Limb (tissue), 2 donors: ENCODE measurements at regions not wholly inside any gene's neighbourhood (a gene's known extent, or its start where the extent isn't known, plus 50 kb on each side); places are given as distances from the start of the nearest gene placed in this dataset.

Source experiments
- DNase-seq, 2 donors: peaks; one replicate each; pipeline ENCODE4 v3.0.0-alpha.2; 2016; ENCODE audit errors: extremely low spot score in 2 of 2

DNA sequence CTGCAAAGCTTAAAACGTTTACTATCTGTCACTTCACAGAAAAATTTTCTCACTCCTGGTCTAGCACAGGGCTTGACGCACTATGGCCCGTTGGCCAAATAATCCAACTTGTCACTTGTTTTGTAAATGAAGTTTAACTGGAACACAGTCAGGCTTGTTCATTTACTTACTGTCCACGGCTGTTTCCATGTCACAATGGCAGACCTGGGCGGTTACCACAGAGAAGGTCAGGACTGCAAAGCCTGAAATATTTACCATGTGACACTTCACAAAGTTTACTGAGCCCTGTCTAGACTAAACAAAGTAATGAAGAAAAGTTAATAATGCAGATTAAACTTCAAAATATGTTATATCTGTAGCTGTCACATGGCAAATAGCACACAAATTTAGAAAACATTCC, 273.0 kb upstream of the GYPC start:
- DNase-seq: no peak

DNA sequence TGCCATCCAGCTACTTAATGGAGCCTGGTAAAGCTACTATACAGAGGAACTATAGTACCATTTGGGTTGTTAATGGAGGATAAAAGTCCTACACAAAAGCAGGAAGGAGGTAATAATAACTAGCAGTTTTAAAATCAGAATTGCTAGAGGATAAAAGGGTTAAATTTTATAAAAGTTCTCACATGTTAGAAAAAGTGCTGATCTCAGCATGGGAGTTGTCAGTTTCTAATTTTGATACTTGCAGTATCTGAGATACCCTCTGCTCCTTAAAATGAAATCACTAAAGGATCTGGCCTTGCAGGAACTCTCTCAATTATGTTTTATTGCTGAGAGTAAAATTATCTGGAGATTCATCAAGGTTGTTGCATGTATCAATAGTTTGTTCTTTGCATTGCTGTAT, 272.2 kb upstream of the GYPC start:
- no peak for DNase-seq

DNA sequence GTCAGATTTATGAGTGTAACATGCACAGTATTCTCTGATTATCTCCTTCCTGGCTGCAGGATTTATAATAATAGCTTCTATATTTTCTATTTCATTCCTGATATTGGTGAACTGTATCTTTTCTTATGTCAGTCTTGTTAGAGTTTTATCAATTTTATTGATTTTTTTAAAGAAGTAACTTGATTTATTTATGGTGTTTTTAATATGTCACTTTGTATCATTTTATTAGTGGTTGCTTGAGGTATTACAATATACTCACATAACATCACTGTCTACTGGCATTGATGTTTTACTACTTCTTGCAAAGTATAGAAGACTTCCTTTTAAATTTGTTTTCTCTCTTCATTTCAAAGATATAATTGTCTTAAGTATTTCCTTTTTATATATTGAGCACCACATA, 270.5 kb upstream of the GYPC start:
- DNase-seq: no peak

DNA sequence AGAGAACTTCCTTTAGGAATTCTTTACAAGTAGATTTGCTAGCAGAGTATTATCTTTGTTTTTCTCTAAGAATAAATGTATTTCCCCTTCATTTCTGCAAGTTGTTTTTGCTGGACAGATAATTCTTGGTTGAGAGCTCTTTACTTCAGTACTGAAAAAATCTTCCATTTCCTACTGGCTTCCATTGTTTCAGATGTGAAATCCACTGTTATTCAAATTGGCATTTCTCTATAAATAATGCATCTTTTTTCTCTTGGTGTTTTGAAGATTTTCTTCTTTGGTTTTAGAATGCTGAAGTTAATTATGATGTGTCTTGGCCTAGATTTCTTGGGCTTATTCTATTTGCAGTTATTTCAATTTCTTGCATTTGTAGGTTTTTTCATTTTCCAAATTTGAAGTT, 270.0 kb upstream of the GYPC start:
- no peak for DNase-seq

DNA sequence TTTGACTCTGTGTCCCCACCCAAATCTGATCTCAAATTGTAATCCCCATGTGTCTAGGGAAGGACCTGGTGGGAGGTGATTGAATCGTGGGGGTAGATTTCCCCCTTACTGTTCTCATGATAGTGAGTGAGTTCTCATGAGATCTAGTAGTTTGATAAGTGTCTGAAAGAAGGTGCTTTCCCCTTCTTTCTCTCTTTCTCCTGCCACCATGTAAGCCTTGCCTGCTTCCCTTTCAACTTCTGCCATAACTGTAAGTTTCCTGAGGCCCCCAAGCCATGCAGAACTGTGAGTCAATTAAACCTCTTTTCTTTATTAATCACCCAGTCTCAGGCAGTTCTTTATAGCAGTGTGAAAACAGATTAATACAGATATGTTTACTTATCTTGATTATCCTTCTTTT, 266.5 kb upstream of the GYPC start:
- no peak for DNase-seq

DNA sequence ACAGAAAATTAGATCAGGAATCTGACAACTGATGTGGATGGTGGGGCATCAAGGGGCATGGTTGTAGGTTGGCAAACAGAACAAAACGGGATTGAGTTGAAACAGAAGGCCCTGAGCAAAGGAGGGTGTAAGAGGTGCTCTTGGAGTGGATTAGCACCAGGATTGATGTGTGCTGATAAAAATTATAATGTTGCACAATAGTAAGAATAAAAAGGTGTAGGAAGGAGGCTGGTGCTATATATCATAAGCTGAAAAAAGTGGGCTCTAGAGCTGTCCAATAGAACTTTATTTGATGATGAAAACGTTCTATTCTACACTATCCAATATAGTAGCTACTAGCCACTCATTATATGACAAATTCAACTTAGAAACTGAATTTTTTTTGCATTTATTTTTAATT, 263.1 kb upstream of the GYPC start:
- DNase-seq: no peak

DNA sequence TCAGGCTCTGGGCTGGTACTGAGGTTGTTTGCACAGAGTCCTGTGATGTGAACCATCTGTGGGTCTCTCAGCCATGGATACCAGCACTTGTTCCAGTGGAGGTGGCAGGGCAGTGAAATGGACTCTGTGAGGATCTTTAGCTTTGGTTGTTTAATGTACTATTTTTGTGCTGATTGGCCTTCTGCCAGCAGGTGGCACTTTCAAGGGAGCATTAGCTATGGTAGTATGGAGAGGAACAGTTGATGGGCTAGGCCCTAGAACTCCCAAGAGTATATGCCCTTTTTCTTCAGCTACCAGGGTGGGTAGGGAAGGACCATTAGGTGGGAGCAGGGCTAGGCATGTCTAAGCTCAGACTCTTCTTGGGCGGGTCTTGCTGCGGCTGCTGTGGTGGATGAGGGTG, 257.0 kb upstream of the GYPC start:
- no peak for DNase-seq

DNA sequence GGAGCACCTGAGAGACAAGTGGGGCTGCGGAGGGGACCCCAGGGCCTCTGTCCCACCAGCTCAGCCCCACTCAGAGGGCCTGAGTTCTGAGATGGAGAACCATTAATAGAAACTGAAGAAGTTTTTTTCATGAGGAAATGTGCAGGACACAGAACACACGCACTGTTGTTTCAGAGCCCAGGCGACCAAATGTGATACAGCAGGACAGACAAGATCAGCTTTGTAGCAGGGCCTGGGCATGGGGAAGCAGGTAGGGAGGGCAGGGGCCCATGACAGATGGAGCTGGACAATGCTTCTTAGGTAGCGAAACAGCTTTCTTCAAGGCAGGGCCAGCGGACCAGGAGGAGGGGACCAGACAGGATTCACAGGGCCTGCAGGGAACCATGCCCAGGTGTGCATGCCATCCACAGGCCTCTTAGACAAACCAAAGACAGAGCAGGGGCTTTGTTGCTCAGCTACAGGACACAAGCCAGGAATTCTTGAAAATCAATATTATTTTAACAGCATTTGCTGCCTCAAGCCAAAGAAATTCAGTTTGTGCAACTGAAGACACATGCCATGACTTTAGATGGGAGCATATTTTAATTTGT, 252.8 kb upstream of the GYPC start:
- no peak for DNase-seq

DNA sequence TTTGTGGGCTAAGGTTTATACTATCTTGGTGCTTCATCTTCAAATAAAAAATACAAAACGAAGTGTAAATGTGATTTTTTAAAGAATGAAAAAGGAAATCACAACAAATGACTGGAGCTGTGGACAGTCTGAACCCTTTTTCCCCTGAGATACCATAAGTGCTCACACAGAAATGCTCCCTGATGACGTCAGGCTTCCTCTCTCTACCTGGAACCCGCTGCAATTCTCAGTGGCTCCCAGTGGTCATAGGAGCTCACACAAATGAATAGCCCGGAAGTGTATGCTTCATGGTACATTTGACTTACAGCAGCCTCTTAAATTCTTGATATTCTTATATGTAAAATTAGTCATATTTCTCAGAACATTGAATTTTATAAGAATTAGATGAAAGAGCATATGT, 249.7 kb upstream of the GYPC start:
- no peak for DNase-seq

DNA sequence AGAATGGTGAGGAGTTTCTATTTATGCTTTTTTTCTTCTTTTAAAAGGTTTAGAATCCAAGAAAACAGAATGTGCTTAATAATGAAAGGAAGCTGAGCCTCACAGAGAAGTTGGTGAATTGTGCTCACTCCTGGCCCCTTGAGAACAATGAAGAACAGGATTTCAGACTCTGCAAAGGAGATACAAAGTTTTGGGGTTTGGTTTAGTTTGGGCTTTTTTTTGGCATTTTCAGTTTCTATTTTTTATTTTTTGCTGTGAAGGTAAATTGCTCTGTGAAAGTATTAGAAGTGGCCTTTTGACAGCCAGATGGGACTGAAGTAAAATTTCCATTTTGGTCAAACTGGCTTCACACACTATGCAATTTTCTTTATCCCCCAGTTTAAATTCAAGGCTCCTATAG, 247.3 kb upstream of the GYPC start:
- no peak for DNase-seq

DNA sequence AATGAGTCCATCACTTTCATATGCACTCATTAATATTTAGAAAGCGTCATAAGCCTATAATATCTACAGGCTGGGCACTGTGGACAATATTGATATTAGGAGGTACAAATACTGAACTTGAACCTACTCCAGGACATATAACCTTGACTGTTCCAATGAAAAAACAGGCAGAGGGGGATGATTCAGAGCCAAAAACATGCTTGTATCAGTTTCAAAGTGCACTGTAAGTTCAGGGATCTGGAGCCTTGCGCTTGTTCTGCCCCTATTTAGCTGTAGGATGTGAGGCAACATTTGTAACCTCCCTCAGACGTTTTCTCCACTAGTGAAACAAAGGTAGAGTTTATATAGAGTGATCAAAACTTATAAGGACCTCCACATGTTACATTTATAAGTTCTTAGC, 246.1 kb upstream of the GYPC start:
- DNase-seq: no peak

DNA sequence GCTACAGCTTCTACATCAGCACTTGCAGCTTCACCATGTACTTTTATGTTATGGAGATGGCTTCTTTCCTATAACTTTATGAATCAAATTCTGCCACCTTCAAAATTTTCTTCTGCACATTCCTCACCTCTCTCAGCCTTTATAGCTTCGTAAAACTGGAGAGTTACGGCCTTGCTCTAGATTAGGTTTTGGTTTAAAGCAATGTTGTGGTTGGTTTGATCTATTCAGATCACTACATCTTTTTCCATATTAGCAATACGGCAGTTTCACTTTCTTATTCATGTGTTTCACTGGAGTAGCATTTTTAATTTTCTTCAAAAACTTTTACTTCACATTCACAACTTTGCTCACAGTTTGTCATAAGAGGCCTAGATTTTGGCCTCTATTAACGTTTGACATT, 242.9 kb upstream of the GYPC start:
- no peak for DNase-seq

DNA sequence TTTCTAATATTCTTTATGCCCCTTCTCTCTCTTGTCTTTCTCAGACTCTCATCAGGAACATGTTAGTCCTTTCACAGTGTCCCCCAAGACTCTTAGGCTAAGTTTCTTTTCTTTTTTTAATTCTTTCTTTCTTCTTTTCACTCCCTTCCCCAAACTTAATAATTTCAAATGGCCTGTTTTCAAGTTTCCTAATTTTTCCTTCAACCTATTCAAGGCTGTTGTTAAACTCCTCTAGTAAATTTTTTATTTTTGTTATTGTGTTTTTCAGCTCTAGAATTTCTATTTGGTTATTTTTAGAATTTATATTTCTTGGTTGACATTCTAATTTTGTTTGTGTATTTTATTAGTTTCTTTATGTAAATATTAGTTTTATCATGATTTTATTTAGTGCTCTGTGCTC, 236.6 kb upstream of the GYPC start:
- DNase-seq: no peak

DNA sequence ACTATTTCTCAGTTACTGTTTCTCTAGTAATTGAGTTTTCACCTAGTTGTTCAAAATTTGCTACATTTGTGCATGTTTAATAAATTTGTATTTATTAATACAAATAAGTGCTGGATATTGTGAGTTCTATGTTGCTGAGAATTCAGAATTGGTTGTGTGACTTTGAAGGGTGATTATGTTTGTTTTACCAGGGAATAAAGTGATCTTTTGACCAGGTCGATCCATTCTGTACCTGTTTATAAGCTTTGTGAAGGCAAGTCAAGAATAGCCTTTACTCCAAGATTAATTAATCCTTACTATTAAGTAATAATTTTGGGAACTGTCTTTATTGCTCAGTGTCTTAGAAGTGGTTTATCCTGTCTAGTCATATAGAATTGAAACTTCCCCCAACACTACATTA, 230.0 kb upstream of the GYPC start:
- DNase-seq: no peak

DNA sequence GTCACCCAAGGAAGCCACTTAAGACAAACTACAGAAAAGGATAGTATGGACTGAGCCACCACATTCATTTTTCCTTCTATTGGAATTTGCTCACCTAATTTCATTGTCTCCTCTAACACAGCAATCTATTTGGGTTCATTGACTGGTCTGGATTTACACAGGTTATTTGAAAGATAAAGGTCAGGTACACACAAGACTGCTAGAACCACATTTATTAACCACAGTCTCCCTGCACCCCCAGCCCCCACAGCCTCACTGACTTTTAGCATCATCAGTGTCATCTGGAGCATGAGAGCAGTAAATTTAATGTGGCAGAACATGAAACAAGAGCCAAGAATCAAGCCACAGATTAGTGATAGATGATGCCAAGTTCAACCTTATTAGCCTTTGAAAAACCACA, 226.9 kb upstream of the GYPC start:
- no peak for DNase-seq

DNA sequence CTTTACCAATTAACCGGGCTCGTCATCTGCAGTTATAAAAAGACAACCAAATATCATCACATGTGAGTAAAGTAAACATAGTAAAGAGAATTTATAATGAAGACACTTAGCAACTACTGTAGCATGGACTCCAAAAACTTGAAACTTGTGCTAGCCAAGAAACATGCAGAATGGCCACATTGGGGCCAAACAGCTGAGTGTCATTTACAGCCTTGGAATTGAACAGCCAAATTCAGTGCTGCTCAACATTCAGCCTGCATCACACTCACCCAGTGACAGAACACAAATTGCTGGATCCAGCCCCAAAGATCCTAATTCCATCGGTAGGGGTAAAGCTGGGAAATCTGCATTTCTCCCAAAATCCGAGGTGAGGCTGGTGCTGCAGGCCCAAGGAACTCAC, 224.8 kb upstream of the GYPC start:
- DNase-seq: no peak

DNA sequence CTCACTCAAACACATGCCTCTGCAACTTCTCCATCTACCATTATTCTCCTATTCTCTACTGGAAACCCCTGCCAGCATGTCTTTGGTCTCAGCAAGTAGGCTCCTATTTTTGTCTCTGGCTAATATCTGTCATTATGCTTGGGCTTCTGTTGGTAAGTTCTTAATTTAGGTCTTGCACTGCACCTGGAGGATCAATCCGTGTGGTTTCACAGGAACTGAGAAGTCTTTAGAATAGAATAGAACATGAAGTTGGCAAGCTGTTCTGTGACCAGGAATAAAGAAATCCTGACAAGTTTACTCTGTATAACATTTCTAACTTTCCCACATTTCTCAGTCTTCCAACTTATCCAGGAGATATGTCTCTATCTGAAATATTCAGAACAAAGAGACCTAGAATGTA, 219.5 kb upstream of the GYPC start:
- DNase-seq: no peak

DNA sequence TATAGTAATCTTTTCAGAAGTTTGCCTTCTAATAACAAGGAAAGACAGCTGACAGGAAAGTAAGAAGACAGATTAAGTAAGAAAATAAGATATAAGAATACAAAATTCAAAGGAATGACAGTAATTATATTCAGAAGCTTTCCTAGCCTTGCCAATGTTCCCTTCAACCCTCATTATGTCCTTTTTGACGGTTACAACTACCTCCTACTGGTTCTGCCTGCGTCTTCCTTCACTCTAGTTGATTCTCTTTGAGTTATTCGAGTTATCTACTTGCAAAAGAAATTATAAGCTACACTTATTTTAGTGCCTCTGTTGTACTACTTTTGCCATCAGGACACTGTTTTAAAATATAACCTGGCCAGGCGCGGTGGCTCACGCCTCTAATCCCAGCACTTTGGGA, 218.9 kb upstream of the GYPC start:
- DNase-seq: no peak

DNA sequence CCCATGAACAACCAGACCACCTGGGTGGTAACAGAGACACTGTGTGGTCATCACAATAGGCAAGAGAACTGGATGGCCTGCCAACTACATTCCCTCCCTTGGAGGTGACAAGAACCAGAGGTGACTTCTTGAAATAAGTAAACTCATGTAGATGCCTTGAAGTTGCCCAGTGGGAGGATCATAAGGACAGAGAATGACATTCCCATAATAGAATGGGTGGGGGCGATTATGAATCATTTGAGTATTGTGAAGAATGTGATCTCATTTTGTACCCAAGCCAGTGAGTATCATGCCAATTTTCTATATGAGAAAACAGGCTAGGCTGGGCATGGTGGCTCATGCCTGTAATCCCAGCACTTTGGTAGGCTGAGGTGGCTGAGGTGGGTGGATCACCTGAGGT, 211.4 kb upstream of the GYPC start:
- no peak for DNase-seq

DNA sequence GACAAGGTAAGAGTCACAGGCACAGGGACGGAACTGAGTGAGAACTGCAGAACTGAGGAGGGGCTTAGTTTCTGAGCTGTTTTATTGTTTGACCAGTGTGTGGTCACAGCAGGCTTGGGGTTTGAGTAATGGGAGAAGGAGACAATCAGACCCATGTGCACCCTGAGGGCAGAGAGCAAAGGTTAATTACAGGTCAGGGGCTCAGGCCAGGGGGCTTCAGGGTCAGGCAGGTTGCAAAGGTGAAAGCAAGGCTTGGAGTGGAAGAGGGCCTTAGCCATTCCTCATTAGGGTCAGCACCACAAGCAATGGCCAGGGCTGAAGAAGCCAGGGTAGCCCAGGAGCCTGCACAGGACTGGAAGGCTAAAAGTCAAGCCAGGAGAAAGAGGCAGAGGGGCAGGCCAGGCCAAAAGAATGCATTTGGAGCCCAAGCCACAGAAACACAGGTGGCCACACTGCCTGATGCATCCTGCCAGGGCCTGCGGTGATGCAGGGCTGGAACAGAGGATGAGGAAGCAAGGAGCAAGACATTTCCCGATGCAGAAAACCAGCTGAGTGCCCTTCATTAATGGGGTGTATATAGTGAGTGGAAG, 209.8 kb upstream of the GYPC start:
- no peak for DNase-seq

DNA sequence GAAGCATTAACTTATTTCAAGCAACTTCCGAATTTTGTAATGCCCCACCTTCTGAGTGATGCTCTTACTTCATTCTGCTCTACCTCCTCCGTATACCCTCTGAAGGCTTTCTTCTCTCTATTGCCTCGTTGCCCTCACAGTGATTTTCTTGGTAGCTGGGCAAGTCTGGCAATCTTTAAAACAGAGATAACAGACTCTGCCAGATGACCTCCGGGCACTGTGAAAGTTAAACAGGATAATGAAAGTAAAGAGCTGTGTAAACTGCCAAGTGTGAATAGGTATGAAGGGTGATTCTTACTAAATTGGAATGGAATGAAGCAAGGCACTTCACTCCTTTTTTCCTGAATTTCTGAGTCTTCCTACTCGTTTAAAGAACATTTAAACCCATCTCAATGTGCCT, 207.3 kb upstream of the GYPC start:
- DNase-seq: no peak

DNA sequence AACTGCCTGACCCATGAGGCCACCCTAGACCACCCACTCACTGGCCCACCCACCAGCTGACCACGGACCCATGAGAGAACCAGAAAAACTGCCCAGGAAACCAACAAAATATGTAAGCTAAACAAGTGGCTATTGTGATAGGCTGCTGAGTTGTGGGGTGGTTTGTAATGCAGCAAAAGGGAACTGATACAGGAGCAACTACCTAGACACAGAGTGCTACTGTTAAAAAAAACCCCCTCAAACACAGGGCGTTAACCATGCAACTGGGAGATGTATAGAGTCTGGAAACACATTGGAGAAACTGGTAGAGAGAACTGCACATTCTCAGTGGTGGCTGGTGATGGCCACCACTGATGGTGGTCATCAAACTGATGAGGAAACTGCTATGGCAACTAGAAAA, 206.3 kb upstream of the GYPC start:
- DNase-seq: no peak

DNA sequence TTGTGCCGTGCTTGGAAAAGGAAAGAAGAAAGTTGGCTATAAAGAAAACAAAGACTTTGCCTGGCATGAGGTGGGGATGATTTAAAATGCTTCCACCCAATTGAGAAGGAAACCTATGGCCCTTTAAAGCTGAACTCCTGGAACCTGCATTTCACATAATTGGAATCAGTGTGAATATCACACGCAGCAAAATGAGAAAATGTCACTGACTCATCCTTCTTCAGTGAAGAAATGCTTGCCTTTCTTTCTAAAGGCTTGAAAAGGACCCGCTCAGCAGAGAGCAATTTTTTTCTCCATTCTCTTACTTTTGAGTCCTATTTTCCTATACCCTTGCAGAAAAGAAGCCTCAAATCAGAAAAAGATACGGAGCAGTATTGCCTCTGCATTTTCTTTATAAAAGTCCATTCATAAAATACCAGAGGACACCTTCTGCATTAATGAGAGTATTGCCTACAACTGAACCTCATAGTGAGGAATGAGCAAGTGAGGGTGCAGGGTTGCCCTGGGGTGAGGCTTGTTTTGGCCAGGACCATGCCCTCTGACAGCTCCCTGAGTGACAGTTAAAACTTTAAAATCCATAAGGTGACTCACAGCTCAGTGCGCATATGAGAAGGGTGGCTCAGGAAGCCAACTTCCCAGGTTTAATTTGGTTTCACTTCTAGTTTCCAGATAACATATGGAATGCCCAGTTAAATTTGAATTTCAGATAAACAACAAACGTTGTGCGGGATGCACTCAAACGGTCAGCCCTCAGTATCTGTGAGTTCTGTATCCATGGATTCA, 191.9 kb upstream of the GYPC start:
- no peak for DNase-seq
